Parathyroid adenoma (tissue), 2 donors: ENCODE measurements at regions not wholly inside any gene's neighbourhood (a gene's known extent, or its start where the extent isn't known, plus 50 kb on each side); places are given as distances from the start of the nearest gene placed in this dataset.

Source experiments
- H2AFZ ChIP-seq: fragments of 300-600 bp; sonication (generic); one replicate; pipeline ENCODE4 v1.7.0; 2017; ENCODE audit warnings: antibody characterized with exemption, mild to moderate bottlenecking
- H3K27ac ChIP-seq: fragments of 300-600 bp; sonication (generic); one replicate; pipeline ENCODE4 v1.7.0; 2017
- H3K27me3 ChIP-seq: fragments of 300-600 bp; sonication (generic); one replicate; pipeline ENCODE4 v1.7.0; 2017; ENCODE audit warnings: low read length; ENCODE audit not compliant: control insufficient read depth, insufficient read depth
- H3K36me3 ChIP-seq: fragments of 300-600 bp; sonication (generic); one replicate; pipeline ENCODE4 v1.7.0; 2017; ENCODE audit warnings: low read length; ENCODE audit not compliant: control insufficient read depth, insufficient read depth
- H3K4me1 ChIP-seq: fragments of 300-600 bp; sonication (generic); one replicate; pipeline ENCODE4 v1.7.0; 2017; ENCODE audit warnings: control low read depth
- H3K4me2 ChIP-seq: fragments of 300-600 bp; sonication (generic); one replicate; pipeline ENCODE4 v1.7.0; 2017; ENCODE audit warnings: low read length
- H3K4me3 ChIP-seq: fragments of 300-600 bp; sonication (generic); one replicate; pipeline ENCODE4 v1.7.0; 2017; ENCODE audit warnings: low read depth, low read length
- H3K79me2 ChIP-seq: fragments of 300-600 bp; sonication (generic); one replicate; pipeline ENCODE4 v1.7.0; 2017; ENCODE audit warnings: control low read depth
- H3K9ac ChIP-seq: fragments of 300-600 bp; sonication (generic); one replicate; pipeline ENCODE4 v1.7.0; 2017; ENCODE audit warnings: mild to moderate bottlenecking
- H3K9me3 ChIP-seq: fragments of 300-600 bp; sonication (generic); one replicate; pipeline ENCODE4 v1.7.0; 2017; ENCODE audit warnings: low read length; ENCODE audit not compliant: control insufficient read depth
- TF ChIP-seq, protein P1 (sequence below): fragments of 300-600 bp; sonication (generic); IDR thresholded peaks from one replicate; pipeline ENCODE4 v1.7.0; 2017; ENCODE audit warnings: antibody characterized with exemption, mild to moderate bottlenecking
- donor health status: primary hyperparathyroidism.

DNA sequence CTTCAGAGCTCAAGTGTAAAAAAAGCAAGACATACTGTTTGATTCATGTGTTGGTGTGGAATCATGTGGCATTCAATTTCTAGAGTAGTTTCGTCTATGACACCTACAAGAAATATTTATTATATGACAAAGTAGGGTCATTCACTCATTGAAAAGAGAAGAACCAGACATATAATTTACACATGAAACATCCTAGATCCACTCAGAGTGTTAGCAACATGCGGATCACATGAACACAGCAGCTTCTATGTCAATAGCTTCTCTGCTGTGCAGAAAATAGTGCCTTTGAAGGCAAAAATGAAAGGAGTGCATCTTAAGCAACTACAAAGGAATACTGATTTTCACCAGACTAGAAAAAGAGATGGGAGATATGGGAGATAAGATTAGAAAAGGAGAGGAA, 569.8 kb downstream of the RPS29 start:
- TF ChIP-seq, protein P1, sequence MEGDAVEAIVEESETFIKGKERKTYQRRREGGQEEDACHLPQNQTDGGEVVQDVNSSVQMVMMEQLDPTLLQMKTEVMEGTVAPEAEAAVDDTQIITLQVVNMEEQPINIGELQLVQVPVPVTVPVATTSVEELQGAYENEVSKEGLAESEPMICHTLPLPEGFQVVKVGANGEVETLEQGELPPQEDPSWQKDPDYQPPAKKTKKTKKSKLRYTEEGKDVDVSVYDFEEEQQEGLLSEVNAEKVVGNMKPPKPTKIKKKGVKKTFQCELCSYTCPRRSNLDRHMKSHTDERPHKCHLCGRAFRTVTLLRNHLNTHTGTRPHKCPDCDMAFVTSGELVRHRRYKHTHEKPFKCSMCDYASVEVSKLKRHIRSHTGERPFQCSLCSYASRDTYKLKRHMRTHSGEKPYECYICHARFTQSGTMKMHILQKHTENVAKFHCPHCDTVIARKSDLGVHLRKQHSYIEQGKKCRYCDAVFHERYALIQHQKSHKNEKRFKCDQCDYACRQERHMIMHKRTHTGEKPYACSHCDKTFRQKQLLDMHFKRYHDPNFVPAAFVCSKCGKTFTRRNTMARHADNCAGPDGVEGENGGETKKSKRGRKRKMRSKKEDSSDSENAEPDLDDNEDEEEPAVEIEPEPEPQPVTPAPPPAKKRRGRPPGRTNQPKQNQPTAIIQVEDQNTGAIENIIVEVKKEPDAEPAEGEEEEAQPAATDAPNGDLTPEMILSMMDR = no peak
- Histone ChIP-seq H3K27me3 (no peaks in the 10 kb centered on the region), H3K27ac (no peak overlapping the region), H3K4me1 (no peaks in the 10 kb centered on the region), H3K79me2 (no peaks in the 10 kb centered on the region), H3K4me2 (no peak overlapping the region), H3K9me3 (no peaks in the 10 kb centered on the region), H2AFZ (no peak overlapping the region), H3K9ac (no peak overlapping the region), H3K36me3 (no peaks in the 10 kb centered on the region), H3K4me3 (no peak overlapping the region)

DNA sequence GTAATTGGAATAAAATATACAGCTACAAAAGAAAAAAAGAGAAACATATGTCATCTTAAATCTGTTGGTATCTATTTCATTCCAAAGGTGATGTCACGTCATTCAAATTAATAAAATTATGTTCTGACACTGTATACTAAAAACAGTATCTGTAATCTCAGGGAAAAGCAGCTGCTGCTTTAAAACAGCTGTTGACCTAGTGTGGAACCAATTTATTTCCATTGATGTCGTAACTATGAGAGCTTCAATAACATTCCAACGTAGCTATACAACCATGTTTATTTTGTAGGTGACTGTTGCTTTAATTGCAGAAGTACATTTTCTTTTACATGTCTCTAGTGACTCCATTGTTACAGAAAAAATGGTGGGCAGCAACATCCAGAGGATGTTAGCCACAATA, 571.7 kb downstream of the RPS29 start:
- TF ChIP-seq, protein P1 = no peak

DNA sequence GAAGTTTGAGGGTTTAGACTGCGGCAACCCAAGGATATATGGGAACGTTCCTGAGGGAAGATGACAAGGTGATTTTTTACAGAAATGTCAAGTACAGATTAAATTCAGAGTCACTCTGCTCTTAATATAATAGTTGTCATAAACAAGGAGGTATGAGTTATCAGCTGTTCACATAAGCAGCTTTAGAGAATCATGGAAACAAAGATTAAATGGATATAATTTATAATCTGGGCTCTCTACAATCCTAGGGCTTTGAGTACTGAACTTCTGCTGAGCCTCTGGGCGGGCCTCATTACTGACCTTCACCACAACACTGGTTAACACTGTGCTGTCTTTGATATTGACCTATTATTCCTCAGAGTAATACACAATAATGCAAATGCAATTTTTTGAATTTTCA, 577.8 kb downstream of the RPS29 start:
- Histone ChIP-seq H3K4me1 (no peaks in the 10 kb centered on the region), H2AFZ (no peak overlapping the region), H3K4me2 (no peak overlapping the region), H3K36me3 (no peaks in the 10 kb centered on the region), H3K79me2 (no peaks in the 10 kb centered on the region), H3K27ac (no peak overlapping the region), H3K9me3 (no peaks in the 10 kb centered on the region), H3K27me3 (no peaks in the 10 kb centered on the region), H3K9ac (no peak overlapping the region), H3K4me3 (no peak overlapping the region)
- TF ChIP-seq, protein P1 = no peak

More for the DNA sequence above, 571.7 kb downstream of the RPS29 start:
- Histone ChIP-seq H3K9me3 (no peaks in the 10 kb centered on the region), H3K9ac (no peak overlapping the region), H2AFZ (no peak overlapping the region), H3K79me2 (no peaks in the 10 kb centered on the region), H3K36me3 (no peaks in the 10 kb centered on the region), H3K4me3 (no peak overlapping the region), H3K27me3 (no peaks in the 10 kb centered on the region), H3K4me1 (no peaks in the 10 kb centered on the region), H3K27ac (no peak overlapping the region), H3K4me2 (no peak overlapping the region)

DNA sequence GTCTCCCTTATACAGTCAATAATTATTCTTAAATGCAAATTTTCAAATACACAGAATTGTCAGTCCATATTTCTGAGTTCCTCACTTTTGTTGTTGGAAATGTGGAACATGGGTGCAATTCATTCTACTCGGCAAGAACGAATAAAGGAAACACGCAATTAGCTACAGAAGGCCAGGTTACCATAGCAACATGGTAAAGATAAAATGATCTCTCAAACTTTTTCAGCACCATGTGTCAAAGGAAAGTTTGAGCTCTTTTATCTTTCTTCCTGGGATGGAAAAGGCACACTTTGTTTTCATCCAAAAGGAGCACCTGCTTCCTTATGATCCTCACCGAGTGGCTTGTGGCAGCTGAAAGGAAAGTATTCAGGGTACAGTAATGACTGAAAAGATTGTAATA, 595.0 kb downstream of the RPS29 start:
- Histone ChIP-seq H3K9ac (no peak overlapping the region), H3K4me2 (no peak overlapping the region), H3K4me1 (no peaks in the 10 kb centered on the region), H3K27me3 (no peaks in the 10 kb centered on the region), H3K79me2 (no peaks in the 10 kb centered on the region), H3K9me3 (no peaks in the 10 kb centered on the region), H3K27ac (no peak overlapping the region), H3K36me3 (no peaks in the 10 kb centered on the region), H3K4me3 (no peak overlapping the region), H2AFZ (no peak overlapping the region)
- TF ChIP-seq, protein P1 = no peak

DNA sequence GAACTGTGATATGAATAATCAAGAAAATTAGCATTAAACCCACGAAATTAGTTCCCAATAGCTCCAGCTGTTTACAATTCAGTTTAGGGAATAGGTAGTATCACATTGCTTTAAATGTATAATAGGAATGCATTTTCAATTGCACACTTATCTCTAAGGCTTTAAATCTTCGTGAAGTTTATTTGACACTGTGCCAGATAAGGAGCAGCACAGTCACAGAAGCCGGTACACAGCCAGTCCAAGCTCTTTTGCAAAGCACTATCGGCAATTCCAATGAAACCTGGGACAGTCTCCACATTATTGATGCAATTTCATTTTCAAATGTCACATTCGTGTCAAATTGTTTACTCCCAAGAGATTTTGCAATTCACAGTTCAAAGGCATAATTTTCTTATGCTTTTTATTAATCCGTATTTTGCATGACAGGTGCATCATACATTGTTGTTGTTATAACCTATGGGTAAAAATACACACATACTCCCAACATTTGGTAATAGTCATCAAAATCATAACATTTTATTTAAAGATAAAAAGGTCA, 602.8 kb downstream of the RPS29 start:
- no peak overlapping the region for H3K9ac ChIP-seq
- no peaks in the 10 kb centered on the region for H3K79me2 ChIP-seq
- H3K27ac ChIP-seq = no peak overlapping the region
- no peaks in the 10 kb centered on the region for H3K9me3 ChIP-seq
- no peaks in the 10 kb centered on the region for H3K36me3 ChIP-seq
- H3K4me3 ChIP-seq = no peak overlapping the region
- no peaks in the 10 kb centered on the region for H3K4me1 ChIP-seq
- H3K27me3 ChIP-seq = no peaks in the 10 kb centered on the region
- no peak overlapping the region for H3K4me2 ChIP-seq
- TF ChIP-seq, protein P1 = no peak
- H2AFZ ChIP-seq = no peak overlapping the region
